Kidney (tissue), 13 donors: ENCODE measurements at regions not wholly inside any gene's neighbourhood (a gene's known extent, or its start where the extent isn't known, plus 50 kb on each side); places are given as distances from the start of the nearest gene placed in this dataset.

Experiments
- DNase-seq, 5 donors: peaks; one replicate each; pipeline ENCODE4 v3.0.0-alpha.2; 2013 to 2020
- FAIRE-seq: peaks from 2 replicates; lab custom pipeline; 2012; peaks lifted over from hg19 to GRCh38; lab: Jason Lieb, UNC
- H3K27ac ChIP-seq, 2 donors: one replicate each; pipeline ENCODE4 v1.7.0; 2013; ENCODE audit warnings: low read depth in 2 of 2, low read length in 2 of 2, inconsistent platforms in 1 of 2
- H3K27me3 ChIP-seq: one replicate; pipeline ENCODE4 v1.7.1; 2013; ENCODE audit warnings: low read length, inconsistent platforms; ENCODE audit not compliant: control insufficient read depth, insufficient read depth
- H3K36me3 ChIP-seq, 3 donors: one replicate each; pipeline versions ENCODE4 v1.7.0 to v1.7.1; 2013; ENCODE audit warnings: low read length in 3 of 3, control low read depth in 1 of 3, inconsistent platforms in 1 of 3; ENCODE audit not compliant: insufficient read depth in 3 of 3, control insufficient read depth in 2 of 3
- H3K4me1 ChIP-seq, 3 donors: one replicate each; pipeline versions ENCODE4 v1.7.0 to v1.7.1; 2013; ENCODE audit warnings: low read length in 3 of 3, inconsistent platforms in 1 of 3, low read depth in 1 of 3; ENCODE audit not compliant: control insufficient read depth in 2 of 3, insufficient read depth in 2 of 3
- H3K4me3 ChIP-seq, 3 donors: one replicate each; pipeline versions ENCODE4 v1.7.0 to v1.8.1; 2013; ENCODE audit warnings: low read length in 3 of 3, control low read depth in 1 of 3, inconsistent platforms in 1 of 3
- H3K9ac ChIP-seq, 3 donors: one replicate each; pipeline versions ENCODE4 v1.7.0 to v1.7.1; 2013; ENCODE audit warnings: low read length in 3 of 3, control low read depth in 1 of 3, inconsistent platforms in 1 of 3
- H3K9me3 ChIP-seq, 3 donors: one replicate each; pipeline versions ENCODE4 v1.7.0 to v1.7.1; 2013; ENCODE audit warnings: low read length in 3 of 3, control low read depth in 1 of 3, inconsistent platforms in 1 of 3; ENCODE audit not compliant: control insufficient read depth in 2 of 3, insufficient read depth in 1 of 3
- CTCF ChIP-seq: IDR thresholded peaks from 3 replicates; pipeline ENCODE4 v1.5.1; 2012; ENCODE audit warnings: mild to moderate bottlenecking, moderate library complexity, borderline replicate concordance; ENCODE audit not compliant: insufficient read depth; ENCODE audit errors: extremely low read depth
- intact Hi-C: fragments of 100-400 bp; cut with DNase I; formaldehyde crosslinking; loops from one replicate; pipeline ENCODE4 v1.11.1; 2022
- donor health status: control.
- donor health status: control.
- donor health status: control.
- donor health status: control.
- donor health status: control.
- donor health status: DM: yes; HTN: yes; CAD: no.
- donor health status: Normal renal cell carcinoma (clear cell type).

GRCh38 chrX:134715930-134716619 lies 57.8 kb upstream of the PLAC1 start:
- DNase-seq (peak in 4 of 5 donors; percentile 62 to 67 (median 64)), FAIRE-seq (no peak)
- Histone ChIP-seq H3K9ac (no peak overlapping the region), H3K4me3 (no peak overlapping the region), H3K9me3 (no peaks in the 10 kb centered on the region), H3K27ac (no peak overlapping the region), H3K4me1 (no peaks in the 10 kb centered on the region), H3K27me3 (no peaks in the 10 kb centered on the region), H3K36me3 (no peaks in the 10 kb centered on the region)
- intact Hi-C loops = no loop called here
- TF ChIP-seq CTCF = no peak

- Histone ChIP-seq H3K4me1 (no peaks in the 10 kb centered on the region), H3K36me3 (no peaks in the 10 kb centered on the region), H3K4me3 (no peak overlapping the region), H3K27ac (no peak overlapping the region), H3K9ac (no peak overlapping the region), H3K27me3 (no peaks in the 10 kb centered on the region), H3K9me3 (no peaks in the 10 kb centered on the region)
- no peak for TF ChIP-seq CTCF
- intact Hi-C loops = no loop called here
- DNase-seq (no peak), FAIRE-seq (no peak)
Measured at GRCh38 chrX:134714633-134715110, 56.4 kb upstream of the PLAC1 start.

- intact Hi-C loops = no loop called here
- no peak for FAIRE-seq
Measured at GRCh38 chrX:134713618-134714107, 55.4 kb upstream of the PLAC1 start.

More at GRCh38 chrX:134713618-134714107, 55.4 kb upstream of the PLAC1 start:
- Histone ChIP-seq H3K9me3 (no peaks in the 10 kb centered on the region), H3K9ac (no peak overlapping the region), H3K27me3 (no peaks in the 10 kb centered on the region), H3K4me1 (no peaks in the 10 kb centered on the region), H3K4me3 (no peak overlapping the region), H3K27ac (no peak overlapping the region), H3K36me3 (no peaks in the 10 kb centered on the region)
- DNase-seq = peak in 1 of 5 donors; percentile 29
- TF ChIP-seq CTCF = no peak
